ENCODE measurements at regions not wholly inside any gene's neighbourhood (a gene's known extent, or its start where the extent isn't known, plus 50 kb on each side); places are given as distances from the start of the nearest gene placed in this dataset.
"Not testable (repeated sequence)": the region's sequence is repeated elsewhere in the genome, so short reads cannot be mapped to it uniquely, and the experiment has no call there.

GRCh38 chr15:67935244-67935643 is 95.4 kb upstream of the RNU6-1 start:
- no peaks in the 10 kb centered on the region for H3K9me3 ChIP-seq (ENCODE audit: insufficient read depth, low read depth, low read length)
- no peaks in the 10 kb centered on the region for H3K27me3 ChIP-seq (ENCODE audit: insufficient read depth, low read length)
- no peaks in the 10 kb centered on the region for H3K36me3 ChIP-seq (ENCODE audit: insufficient read depth, low read length)
- FAIRE-seq: no peak
- Mint-ChIP-seq H3K4me3 (ENCODE audit: unreplicated experiment) (no peak overlapping the region), H3K36me3 (ENCODE audit: low read depth, unreplicated experiment) (no peaks in the 10 kb centered on the region), H3K27ac (ENCODE audit: unreplicated experiment) (no peak overlapping the region), H3K9me3 (ENCODE audit: unreplicated experiment) (peaks cover 7% of the 10 kb centered on the region), H3K4me1 (ENCODE audit: low read depth, unreplicated experiment) (peaks cover 9% of the 10 kb centered on the region), H3K27me3 (ENCODE audit: low read depth, unreplicated experiment) (peaks cover 2% of the 10 kb centered on the region)
- H3K79me2 ChIP-seq (ENCODE audit: insufficient read depth, low read length): no peaks in the 10 kb centered on the region
- no peak for TF ChIP-seq EZH2 (IDR thresholded peaks at IDR 0.05; ENCODE audit: insufficient read depth, low read length)
- TF ChIP-seq, protein P1, sequence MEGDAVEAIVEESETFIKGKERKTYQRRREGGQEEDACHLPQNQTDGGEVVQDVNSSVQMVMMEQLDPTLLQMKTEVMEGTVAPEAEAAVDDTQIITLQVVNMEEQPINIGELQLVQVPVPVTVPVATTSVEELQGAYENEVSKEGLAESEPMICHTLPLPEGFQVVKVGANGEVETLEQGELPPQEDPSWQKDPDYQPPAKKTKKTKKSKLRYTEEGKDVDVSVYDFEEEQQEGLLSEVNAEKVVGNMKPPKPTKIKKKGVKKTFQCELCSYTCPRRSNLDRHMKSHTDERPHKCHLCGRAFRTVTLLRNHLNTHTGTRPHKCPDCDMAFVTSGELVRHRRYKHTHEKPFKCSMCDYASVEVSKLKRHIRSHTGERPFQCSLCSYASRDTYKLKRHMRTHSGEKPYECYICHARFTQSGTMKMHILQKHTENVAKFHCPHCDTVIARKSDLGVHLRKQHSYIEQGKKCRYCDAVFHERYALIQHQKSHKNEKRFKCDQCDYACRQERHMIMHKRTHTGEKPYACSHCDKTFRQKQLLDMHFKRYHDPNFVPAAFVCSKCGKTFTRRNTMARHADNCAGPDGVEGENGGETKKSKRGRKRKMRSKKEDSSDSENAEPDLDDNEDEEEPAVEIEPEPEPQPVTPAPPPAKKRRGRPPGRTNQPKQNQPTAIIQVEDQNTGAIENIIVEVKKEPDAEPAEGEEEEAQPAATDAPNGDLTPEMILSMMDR (IDR thresholded peaks at IDR 0.05; ENCODE audit: insufficient read depth, low read depth, low read length): no peak
- H4K20me1 ChIP-seq (ENCODE audit: insufficient read depth, low read length): no peaks in the 10 kb centered on the region
- H3K27ac ChIP-seq (ENCODE audit: low read depth, low read length): no peak overlapping the region
- no peaks in the 10 kb centered on the region for H3K4me1 ChIP-seq (ENCODE audit: insufficient read depth, low read length)
- H2AFZ ChIP-seq (ENCODE audit: low read depth, low read length): no peak overlapping the region
- no peak overlapping the region for H3K4me3 ChIP-seq (ENCODE audit: insufficient read depth, low read depth, low read length)
- H3K9ac ChIP-seq (ENCODE audit: low read length): no peak overlapping the region
- no peak for DNase-seq (ENCODE audit: low read depth)
- no peak overlapping the region for H3K4me2 ChIP-seq (ENCODE audit: low read length)

DNA sequence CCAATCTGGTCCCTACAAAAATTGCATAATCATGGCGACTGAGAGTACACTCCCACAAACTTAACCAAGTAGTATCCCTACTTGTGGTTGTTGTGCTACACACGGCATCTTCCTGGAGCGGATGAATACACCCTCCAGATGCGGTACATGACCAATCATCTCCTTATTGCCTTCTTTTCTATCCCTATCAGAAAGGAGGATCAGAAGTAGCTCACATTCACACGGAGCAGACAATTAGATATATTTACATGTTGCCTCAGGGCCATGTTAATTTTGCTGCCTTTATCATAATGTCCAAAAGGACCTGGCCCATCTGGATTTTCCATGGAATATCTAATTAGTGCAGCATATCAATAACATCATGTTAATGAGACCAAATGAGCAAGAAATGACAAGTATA is 96.4 kb upstream of the RNU6-1 start:
- Histone ChIP-seq H3K4me1 (ENCODE audit: insufficient read depth, low read length) (no peaks in the 10 kb centered on the region), H3K27me3 (ENCODE audit: insufficient read depth, low read length) (no peaks in the 10 kb centered on the region), H3K4me2 (ENCODE audit: low read length) (no peak overlapping the region), H3K36me3 (ENCODE audit: insufficient read depth, low read length) (no peaks in the 10 kb centered on the region), H2AFZ (ENCODE audit: low read depth, low read length) (no peak overlapping the region), H4K20me1 (ENCODE audit: insufficient read depth, low read length) (no peaks in the 10 kb centered on the region), H3K27ac (ENCODE audit: low read depth, low read length) (no peak overlapping the region), H3K79me2 (ENCODE audit: insufficient read depth, low read length) (no peaks in the 10 kb centered on the region), H3K9me3 (ENCODE audit: insufficient read depth, low read depth, low read length) (no peaks in the 10 kb centered on the region), H3K9ac (ENCODE audit: low read length) (no peak overlapping the region), H3K4me3 (ENCODE audit: insufficient read depth, low read depth, low read length) (no peak overlapping the region)
- Mint-ChIP-seq H3K36me3 (ENCODE audit: low read depth, unreplicated experiment) (no peaks in the 10 kb centered on the region), H3K27me3 (ENCODE audit: low read depth, unreplicated experiment) (peaks cover 2% of the 10 kb centered on the region), H3K9me3 (ENCODE audit: unreplicated experiment) (peaks cover 7% of the 10 kb centered on the region), H3K4me3 (ENCODE audit: unreplicated experiment) (no peak overlapping the region), H3K4me1 (ENCODE audit: low read depth, unreplicated experiment) (peaks cover 9% of the 10 kb centered on the region), H3K27ac (ENCODE audit: unreplicated experiment) (no peak overlapping the region)
- no peak for TF ChIP-seq EZH2 (IDR thresholded peaks at IDR 0.05; ENCODE audit: insufficient read depth, low read length)
- TF ChIP-seq, protein P1 (IDR thresholded peaks at IDR 0.05; ENCODE audit: insufficient read depth, low read depth, low read length): no peak
- DNase-seq (ENCODE audit: low read depth) (no peak), FAIRE-seq (no peak)

- no peak overlapping the region for H3K27ac Mint-ChIP-seq (ENCODE audit: unreplicated experiment)
- peaks cover 12% of the 10 kb centered on the region for H3K4me1 Mint-ChIP-seq (ENCODE audit: low read depth, unreplicated experiment)
- Histone ChIP-seq H3K4me1 (ENCODE audit: insufficient read depth, low read length) (peaks cover 6% of the 10 kb centered on the region), H3K4me3 (ENCODE audit: insufficient read depth, low read depth, low read length) (no peak overlapping the region), H2AFZ (ENCODE audit: low read depth, low read length) (no peak overlapping the region), H3K9ac (ENCODE audit: low read length) (no peak overlapping the region), H3K27ac (ENCODE audit: low read depth, low read length) (no peak overlapping the region), H3K36me3 (ENCODE audit: insufficient read depth, low read length) (no peaks in the 10 kb centered on the region), H4K20me1 (ENCODE audit: insufficient read depth, low read length) (no peaks in the 10 kb centered on the region), H3K79me2 (ENCODE audit: insufficient read depth, low read length) (no peaks in the 10 kb centered on the region), H3K4me2 (ENCODE audit: low read length) (no peak overlapping the region), H3K9me3 (ENCODE audit: insufficient read depth, low read depth, low read length) (no peaks in the 10 kb centered on the region), H3K27me3 (ENCODE audit: insufficient read depth, low read length) (no peaks in the 10 kb centered on the region)
- H3K27me3 Mint-ChIP-seq (ENCODE audit: low read depth, unreplicated experiment): peaks cover 2% of the 10 kb centered on the region
- H3K9me3 Mint-ChIP-seq (ENCODE audit: unreplicated experiment): peaks cover 7% of the 10 kb centered on the region
- H3K36me3 Mint-ChIP-seq (ENCODE audit: low read depth, unreplicated experiment): no peaks in the 10 kb centered on the region
- no peak for DNase-seq (ENCODE audit: low read depth)
- TF ChIP-seq, protein P1 (IDR thresholded peaks at IDR 0.05; ENCODE audit: insufficient read depth, low read depth, low read length): no peak
- TF ChIP-seq EZH2 (IDR thresholded peaks at IDR 0.05; ENCODE audit: insufficient read depth, low read length): no peak
- no peak for FAIRE-seq
- H3K4me3 Mint-ChIP-seq (ENCODE audit: unreplicated experiment): no peak overlapping the region
Observed at GRCh38 chr15:67937153-67937761, 97.4 kb upstream of the RNU6-1 start.

DNA sequence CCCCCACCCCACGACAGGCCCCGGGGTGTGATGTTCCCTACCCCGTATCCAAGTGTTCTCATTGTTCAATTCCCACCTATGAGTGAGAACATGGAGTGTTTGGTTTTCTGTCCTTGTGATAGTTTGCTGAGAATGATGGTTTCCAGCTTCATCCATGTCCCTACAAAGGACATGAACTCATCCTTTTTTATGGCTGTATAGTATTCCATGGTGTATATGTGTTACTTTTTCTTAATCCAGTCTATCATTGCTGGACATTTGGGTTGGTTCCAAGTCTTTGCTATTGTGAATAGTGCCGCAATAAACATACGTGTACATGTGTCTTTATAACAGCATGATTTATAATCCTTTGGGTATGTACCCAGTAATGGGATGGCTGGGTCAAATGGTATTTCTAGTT is 99.3 kb upstream of the RNU6-1 start:
- H3K9me3 Mint-ChIP-seq (ENCODE audit: unreplicated experiment); H3K4me3 ChIP-seq (ENCODE audit: insufficient read depth, low read depth, low read length); H3K36me3 ChIP-seq (ENCODE audit: insufficient read depth, low read length); H2AFZ ChIP-seq (ENCODE audit: low read depth, low read length); H3K27me3 ChIP-seq (ENCODE audit: insufficient read depth, low read length); H3K36me3 Mint-ChIP-seq (ENCODE audit: low read depth, unreplicated experiment); H3K9ac ChIP-seq (ENCODE audit: low read length); H3K27me3 Mint-ChIP-seq (ENCODE audit: low read depth, unreplicated experiment); H3K4me3 Mint-ChIP-seq (ENCODE audit: unreplicated experiment); H3K27ac ChIP-seq (ENCODE audit: low read depth, low read length); H3K4me2 ChIP-seq (ENCODE audit: low read length); H3K27ac Mint-ChIP-seq (ENCODE audit: unreplicated experiment); H3K79me2 ChIP-seq (ENCODE audit: insufficient read depth, low read length); H3K9me3 ChIP-seq (ENCODE audit: insufficient read depth, low read depth, low read length); DNase-seq (ENCODE audit: low read depth); H4K20me1 ChIP-seq (ENCODE audit: insufficient read depth, low read length); FAIRE-seq: not testable (repeated sequence)
- peaks cover 12% of the 10 kb centered on the region for H3K4me1 ChIP-seq (ENCODE audit: insufficient read depth, low read length)
- H3K4me1 Mint-ChIP-seq (ENCODE audit: low read depth, unreplicated experiment): peaks cover 17% of the 10 kb centered on the region

Measured in astrocyte (in vitro differentiated cells and primary cell).